Activated CD8-positive, alpha-beta memory T cell treated with anti-CD3 and anti-CD28 coated beads for 48 hours (primary cell): ENCODE measurements at regions not wholly inside any gene's neighbourhood (a gene's known extent, or its start where the extent isn't known, plus 50 kb on each side); places are given as distances from the start of the nearest gene placed in this dataset.
"Not testable (repeated sequence)": the region's sequence is repeated elsewhere in the genome, so short reads cannot be mapped to it uniquely, and the experiment has no call there.

ENCODE experiments used
- DNase-seq, 3 experiments: peaks; one replicate each; pipeline ENCODE4 v3.0.0-alpha.2; 2020; ENCODE audit warnings: low read depth in 2 of 3, low spot score in 2 of 3

GRCh38 chr16:66247516-66248481, 118.7 kb upstream of the CDH5 start:
- no peak for DNase-seq

- no peak for DNase-seq
These were observed 120.6 kb upstream of the CDH5 start for GRCh38 chr16:66245868-66246267.

- no peak for DNase-seq
These were observed 121.4 kb upstream of the CDH5 start for GRCh38 chr16:66245072-66245471.

- DNase-seq: no peak
These were observed 123.8 kb upstream of the CDH5 start for GRCh38 chr16:66242672-66243071.

- not testable (repeated sequence) for DNase-seq
These were observed 124.3 kb upstream of the CDH5 start for GRCh38 chr16:66242206-66242605.

- no peak for DNase-seq
These were observed 125.7 kb upstream of the CDH5 start for GRCh38 chr16:66240631-66241395.

GRCh38 chr16:66240088-66240487, 126.4 kb upstream of the CDH5 start:
- DNase-seq: no peak

- DNase-seq: no peak
These were observed 127.8 kb upstream of the CDH5 start for GRCh38 chr16:66238696-66239095.

- no peak for DNase-seq
These were observed 130.2 kb upstream of the CDH5 start for GRCh38 chr16:66236301-66236700.

- DNase-seq: no peak
These were observed 134.9 kb upstream of the CDH5 start for GRCh38 chr16:66231452-66232160.

- DNase-seq: no peak
These were observed 136.8 kb upstream of the CDH5 start for GRCh38 chr16:66229651-66230050.

GRCh38 chr16:66228792-66229191, 137.7 kb upstream of the CDH5 start:
- DNase-seq: no peak

- DNase-seq: no peak
These were observed 138.5 kb upstream of the CDH5 start for GRCh38 chr16:66227766-66228530.

GRCh38 chr16:66226762-66227161, 139.7 kb upstream of the CDH5 start:
- no peak for DNase-seq

- no peak for DNase-seq
These were observed 140.8 kb upstream of the CDH5 start for GRCh38 chr16:66225696-66226095.

GRCh38 chr16:66224626-66225025, 141.9 kb upstream of the CDH5 start:
- DNase-seq: no peak

GRCh38 chr16:66224186-66224585, 142.3 kb upstream of the CDH5 start:
- no peak for DNase-seq

GRCh38 chr16:66223176-66223780, 143.2 kb upstream of the CDH5 start:
- no peak for DNase-seq

- no peak for DNase-seq
These were observed 143.7 kb upstream of the CDH5 start for GRCh38 chr16:66222756-66223155.

- DNase-seq: no peak
These were observed 145.8 kb upstream of the CDH5 start for GRCh38 chr16:66220702-66221101.
